IgD-negative memory B cell (primary cell): ENCODE measurements at regions not wholly inside any gene's neighbourhood (a gene's known extent, or its start where the extent isn't known, plus 50 kb on each side); places are given as distances from the start of the nearest gene placed in this dataset.

Experiments used
- H3K27ac Mint-ChIP-seq, 3 donors: one replicate each; pipeline ENCODE4 v1.8.0; 2020 to 2022; ENCODE audit warnings: mild to moderate bottlenecking in 3 of 3, mixed read lengths in 3 of 3, moderate library complexity in 1 of 3
- H3K27me3 Mint-ChIP-seq: one replicate; pipeline ENCODE4 v1.8.0; 2021; ENCODE audit warnings: mixed read lengths
- H3K36me3 Mint-ChIP-seq: one replicate; pipeline ENCODE4 v1.8.0; 2020; ENCODE audit warnings: mild to moderate bottlenecking, mixed read lengths
- H3K4me1 Mint-ChIP-seq, 3 donors: one replicate each; pipeline ENCODE4 v1.8.0; 2020 to 2022; ENCODE audit warnings: mixed read lengths in 3 of 3, mild to moderate bottlenecking in 1 of 3
- H3K4me3 Mint-ChIP-seq, 4 donors: one replicate each; pipeline ENCODE4 v1.8.0; 2020 to 2022; ENCODE audit warnings: mild to moderate bottlenecking in 4 of 4, mixed read lengths in 4 of 4, moderate library complexity in 3 of 4
- H3K9me3 Mint-ChIP-seq, 3 donors: one replicate each; pipeline ENCODE4 v1.8.0; 2020 to 2021; ENCODE audit warnings: mixed read lengths in 3 of 3, mild to moderate bottlenecking in 1 of 3

DNA sequence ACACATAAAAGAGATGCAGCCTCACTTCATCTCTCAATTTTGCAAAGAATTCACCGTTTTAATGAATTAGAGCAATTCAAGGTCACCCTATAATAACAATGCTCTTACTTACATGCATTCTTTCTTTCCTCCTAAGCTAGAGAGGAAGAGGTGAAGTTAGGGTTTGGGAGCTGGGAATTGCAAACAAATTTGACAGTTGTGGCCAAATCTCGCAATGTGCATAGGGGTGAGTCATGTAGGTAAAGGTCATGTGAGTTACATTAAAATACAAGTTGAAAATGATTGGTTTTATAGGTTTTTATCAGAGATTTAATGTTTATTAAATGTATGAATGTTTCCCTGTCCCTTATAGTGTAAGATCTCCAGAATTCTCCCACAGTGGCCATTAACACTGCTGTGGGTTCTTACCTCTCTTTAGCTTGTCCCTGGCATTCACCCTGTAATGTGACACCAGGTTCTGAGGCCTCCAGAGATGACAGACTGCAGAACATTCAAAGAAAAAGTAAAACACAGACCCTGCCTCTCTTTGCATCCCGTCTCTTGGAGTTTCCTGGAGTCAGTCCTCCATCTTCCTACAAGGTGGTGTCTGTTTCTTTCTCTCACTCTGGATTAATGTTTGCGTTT is 53.7 kb upstream of the LGALSL start:
- H3K27me3 Mint-ChIP-seq = peaks cover 3% of the 10 kb centered on the region
- H3K36me3 Mint-ChIP-seq = peaks cover under 1% of the 10 kb centered on the region
- no peaks in the 10 kb centered on the region for H3K9me3 Mint-ChIP-seq
- peaks cover 0 to 9% (median 4%) of the 10 kb centered on the region in 3 donors for H3K4me1 Mint-ChIP-seq
- H3K27ac Mint-ChIP-seq = no peak overlapping the region
- H3K4me3 Mint-ChIP-seq = no peak overlapping the region

DNA sequence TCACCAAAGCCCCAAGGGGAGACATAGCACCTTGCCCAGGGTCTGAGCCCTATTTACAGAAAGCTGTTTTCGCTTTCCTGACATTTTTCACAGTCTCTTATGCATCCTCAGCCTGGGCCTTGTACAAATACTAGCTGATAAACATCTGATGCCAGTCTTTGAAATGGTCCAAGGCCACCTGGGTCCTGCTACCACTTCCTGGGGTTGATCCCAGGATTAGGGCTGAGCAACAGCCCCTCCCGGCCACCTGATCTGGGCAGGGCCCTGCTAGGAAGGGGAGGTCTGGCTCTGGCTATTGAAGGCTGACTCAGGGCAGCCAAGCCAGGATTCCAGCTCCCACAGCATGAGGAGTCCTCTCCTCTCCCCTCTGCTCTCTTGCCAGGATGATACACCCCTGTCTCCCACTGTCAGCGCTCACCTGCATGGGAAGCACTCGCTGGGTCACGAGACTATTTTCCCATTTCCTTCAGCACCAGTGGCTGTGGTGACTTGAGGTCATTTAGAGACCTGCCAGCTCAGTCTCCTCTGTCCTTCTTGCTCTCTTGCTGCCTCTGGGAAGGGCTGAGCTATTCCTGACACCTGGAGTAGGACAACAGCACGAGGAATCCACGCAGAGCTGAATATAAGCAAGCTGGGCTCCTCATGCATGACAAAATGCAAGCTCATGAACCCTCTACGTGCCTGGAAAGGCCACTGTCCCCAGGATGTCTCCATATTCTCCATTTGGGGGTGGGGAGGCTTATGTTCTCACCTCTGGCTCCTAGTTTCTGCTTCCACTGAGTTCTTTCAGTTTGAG is 53.0 kb upstream of the LGALSL start:
- H3K9me3 Mint-ChIP-seq = no peaks in the 10 kb centered on the region

GRCh38 chr2:64401529-64401880 is 52.5 kb upstream of the LGALSL start:
- H3K36me3 Mint-ChIP-seq = peaks cover 3% of the 10 kb centered on the region
- H3K4me1 Mint-ChIP-seq = peaks cover 0 to 9% (median 5%) of the 10 kb centered on the region in 3 donors
- H3K4me3 Mint-ChIP-seq = no peak overlapping the region
- peaks cover 4% of the 10 kb centered on the region for H3K27me3 Mint-ChIP-seq
- H3K27ac Mint-ChIP-seq = no peak overlapping the region
- H3K9me3 Mint-ChIP-seq = no peaks in the 10 kb centered on the region

More for the DNA sequence above, 53.0 kb upstream of the LGALSL start:
- Mint-ChIP-seq H3K27me3 (peaks cover 3% of the 10 kb centered on the region), H3K27ac (no peak overlapping the region), H3K4me3 (no peak overlapping the region), H3K36me3 (peaks cover 3% of the 10 kb centered on the region), H3K4me1 (peaks cover 0 to 9% (median 4%) of the 10 kb centered on the region in 3 donors)

GRCh38 chr2:64402876-64403275 is 51.1 kb upstream of the LGALSL start:
- Mint-ChIP-seq H3K9me3 (no peaks in the 10 kb centered on the region), H3K27me3 (peaks cover 4% of the 10 kb centered on the region), H3K4me3 (no peak overlapping the region), H3K36me3 (peaks cover 3% of the 10 kb centered on the region), H3K27ac (no peak overlapping the region), H3K4me1 (peaks cover 0 to 9% (median 5%) of the 10 kb centered on the region in 3 donors)

GRCh38 chr2:64403426-64403825 is 50.5 kb upstream of the LGALSL start:
- peak overlapping the region in 2 of 4 donors; percentile 44 to 50 for H3K4me3 Mint-ChIP-seq
- H3K36me3 Mint-ChIP-seq = peaks cover 3% of the 10 kb centered on the region
- peaks cover 0 to 6% (median 5%) of the 10 kb centered on the region in 3 donors for H3K4me1 Mint-ChIP-seq
- H3K27me3 Mint-ChIP-seq = peaks cover 4% of the 10 kb centered on the region
- no peaks in the 10 kb centered on the region for H3K9me3 Mint-ChIP-seq
- H3K27ac Mint-ChIP-seq = peak overlapping the region in 1 of 3 donors; percentile 23

GRCh38 chr2:64404002-64404731 is 49.8 kb upstream of the LGALSL start:
- Mint-ChIP-seq H3K36me3 (peaks cover 3% of the 10 kb centered on the region), H3K27ac (peak overlapping the region in 1 of 3 donors; percentile 23), H3K9me3 (peaks cover 0 to 2% (median 0%) of the 10 kb centered on the region in 3 donors), H3K4me3 (peak overlapping the region in 2 of 4 donors; percentile 44 to 50), H3K27me3 (peaks cover 4% of the 10 kb centered on the region), H3K4me1 (peaks cover 0 to 6% (median 4%) of the 10 kb centered on the region in 3 donors)
